HepG2 (cell line): ENCODE measurements at regions not wholly inside any gene's neighbourhood (a gene's known extent, or its start where the extent isn't known, plus 50 kb on each side); places are given as distances from the start of the nearest gene placed in this dataset.

Experiments
- ATAC-seq: fragments of 200-7000 bp; cut with Tn5 transposase; 3 replicates; pipeline ENCODE4 v1.9.1; 2020; ENCODE audit warnings: mild to moderate bottlenecking, moderate library complexity
- BruUV-seq: library from RNA; stranded (reverse); fragments of 400-500 nt; replicated peaks from 2 replicates; lab custom pipeline; 2021; lab: Mats Ljungman, UMichigan
- CTCF ChIA-PET: fragments of 300-600 bp; formaldehyde crosslinking; extraction: SDS; loops from one replicate; lab custom pipeline; 2021; ENCODE audit warnings: low total read pairs, inconsistent platforms, low intra/inter-chr PET ratio; lab: Yijun Ruan, JAX
- POLR2A ChIA-PET: fragments of 350-600 bp; sonication (Branson Sonifier 250); formaldehyde crosslinking; loops from one replicate; lab custom pipeline; 2020; ENCODE audit warnings: antibody characterized with exemption, inconsistent platforms; lab: Yijun Ruan, JAX
- DNase-seq: peaks from one replicate; pipeline ENCODE4 v3.0.0-alpha.2; 2015; ENCODE audit warnings: low spot score
- FAIRE-seq: peaks from 3 replicates; lab custom pipeline; 2011; peaks lifted over from hg19 to GRCh38; lab: Jason Lieb, UNC
- H2AFZ ChIP-seq: one replicate; pipeline ENCODE4 v1.6.1; 2011; ENCODE audit warnings: low read length, inconsistent platforms
- H3K27ac ChIP-seq: fragments of 300-600 bp; 3 replicates; pipeline ENCODE4 v1.8.0; 2011; ENCODE audit warnings: mixed run types, mild to moderate bottlenecking, mixed read lengths, low read length, inconsistent platforms; ENCODE audit not compliant: insufficient read depth; ENCODE audit errors: extremely low read length
- H3K27me3 ChIP-seq, 2 experiments: fragments of 200-600 bp in 1 of 2; 2 replicates in 1 of 2; 3 replicates in 1 of 2; pipeline versions ENCODE4 v1.6.0 to v1.8.0; 2011; ENCODE audit warnings: low read length in 2 of 2, mild to moderate bottlenecking in 2 of 2, moderate library complexity in 2 of 2, inconsistent platforms in 1 of 2; ENCODE audit not compliant: insufficient read depth in 2 of 2, control insufficient read depth in 1 of 2
- H3K36me3 ChIP-seq, 2 experiments: fragments of 200-600 bp in 1 of 2; replicated peaks in 1 of 2; 2 replicates in 1 of 2; 3 replicates in 1 of 2; pipeline versions ENCODE4 v1.5.1 to v1.8.0; 2011; ENCODE audit warnings: low read length in 2 of 2, inconsistent platforms in 1 of 2; ENCODE audit not compliant: insufficient read depth in 2 of 2, control insufficient read depth in 1 of 2
- H3K4me1 ChIP-seq: 2 replicates; pipeline ENCODE4 v1.5.1; 2012; ENCODE audit warnings: low read length, inconsistent platforms; ENCODE audit not compliant: insufficient read depth
- H3K4me2 ChIP-seq: 2 replicates; pipeline ENCODE4 v1.6.0; 2011; ENCODE audit warnings: low read depth, low read length, inconsistent platforms
- H3K4me3 ChIP-seq, 3 experiments: fragments of 200-600 bp in 1 of 3; sonication (generic), shearing (Covaris generic) in 1 of 3; replicated peaks in 1 of 3; 2 replicates each; pipeline ENCODE4 v1.5.1; 2011 to 2016; ENCODE audit warnings: low read length in 3 of 3, inconsistent platforms in 2 of 3, low read depth in 2 of 3, mild to moderate bottlenecking in 2 of 3, control low read depth in 1 of 3, mixed read lengths in 1 of 3; ENCODE audit not compliant: insufficient read depth in 1 of 3
- H3K79me2 ChIP-seq: one replicate; pipeline ENCODE4 v1.6.1; 2011; ENCODE audit warnings: low read length, inconsistent platforms; ENCODE audit not compliant: insufficient read depth
- H3K9ac ChIP-seq: 2 replicates; pipeline ENCODE4 v1.6.0; 2011; ENCODE audit warnings: mild to moderate bottlenecking, low read depth, low read length, inconsistent platforms; ENCODE audit not compliant: insufficient read depth
- H3K9me3 ChIP-seq: 2 replicates; pipeline ENCODE4 v1.5.1; 2012; ENCODE audit warnings: mild to moderate bottlenecking, low read length
- H4K20me1 ChIP-seq: 2 replicates; pipeline ENCODE4 v1.6.0; 2011; ENCODE audit warnings: inconsistent platforms, mild to moderate bottlenecking, low read length, moderate library complexity; ENCODE audit not compliant: insufficient read depth
- KLF12 ChIP-seq: sonication (generic); formaldehyde crosslinking; IDR thresholded peaks from 2 replicates; pipeline ENCODE4 v1.4.0; 2020; ENCODE audit warnings: missing genetic modification reagents, borderline replicate concordance
- NCOA5 ChIP-seq: sonication (generic); formaldehyde crosslinking; IDR thresholded peaks from 2 replicates; pipeline ENCODE4 v1.4.0; 2020; ENCODE audit warnings: missing genetic modification reagents
- SRSF9 ChIP-seq: fragments of 200-400 bp; formaldehyde crosslinking; IDR thresholded peaks from 2 replicates; pipeline ENCODE4 v1.6.1; 2018; ENCODE audit warnings: borderline replicate concordance, mild to moderate bottlenecking, low read depth, low read length; ENCODE audit not compliant: insufficient read depth, poor library complexity, severe bottlenecking
- WIZ ChIP-seq: sonication (generic); formaldehyde crosslinking; IDR thresholded peaks from 2 replicates; pipeline ENCODE4 v1.5.1; 2020; ENCODE audit warnings: mild to moderate bottlenecking, missing genetic modification reagents
- ZFYVE20 ChIP-seq: sonication (generic); formaldehyde crosslinking; IDR thresholded peaks from 2 replicates; pipeline ENCODE4 v1.8.0; 2023; ENCODE audit warnings: low read depth, mild to moderate bottlenecking, moderate library complexity, missing genetic modification reagents, borderline replicate concordance
- ZNF326 ChIP-seq: sonication (generic); formaldehyde crosslinking; IDR thresholded peaks from 2 replicates; pipeline ENCODE4 v1.4.0; 2020; ENCODE audit warnings: missing genetic modification reagents, borderline replicate concordance
- ZNF441 ChIP-seq: sonication (generic); formaldehyde crosslinking; IDR thresholded peaks from 2 replicates; pipeline ENCODE4 v1.7.0; 2021; ENCODE audit warnings: missing genetic modification reagents, borderline replicate concordance
- ZNF557 ChIP-seq: sonication (generic); formaldehyde crosslinking; IDR thresholded peaks from 2 replicates; pipeline ENCODE4 v1.4.0; 2020; ENCODE audit warnings: missing genetic modification reagents
- ZNF652 ChIP-seq: IDR thresholded peaks from 2 replicates; pipeline ENCODE4 v1.6.1; 2016; ENCODE audit warnings: low read depth, borderline replicate concordance
- WGBS: methylation state at CpG from one replicate; pipeline ENCODE4 v1.1.6; 2017; ENCODE audit warnings: low lambda C conversion rate; 5-methylcytosine and 5-hydroxymethylcytosine counted together
- in situ Hi-C: cut with HindIII; loops from 2 replicates; pipeline ENCODE4 v1.10.0; 2017; ENCODE audit warnings: low pct_unique_long_range_greater_than_20kb; ENCODE audit not compliant: extremely low pct_ligation_motif_present
- intact Hi-C: fragments of 100-400 bp; cut with micrococcal nuclease; formaldehyde crosslinking; loops from one replicate; pipeline ENCODE4 v1.10.0; 2022; ENCODE audit not compliant: unreplicated experiment
- TF ChIP-seq, protein P1 (sequence below): sonication (generic); formaldehyde crosslinking; IDR thresholded peaks from 2 replicates; pipeline ENCODE4 v1.4.0; 2020; ENCODE audit warnings: mild to moderate bottlenecking, missing genetic modification reagents, borderline replicate concordance
- TF ChIP-seq, protein P2 (sequence below): sonication (generic); formaldehyde crosslinking; IDR thresholded peaks from 2 replicates; pipeline ENCODE4 v1.5.0; 2020; ENCODE audit warnings: mild to moderate bottlenecking, missing genetic modification reagents
- TF ChIP-seq, protein P3 (sequence below): IDR thresholded peaks from 2 replicates; pipeline ENCODE4 v1.6.1; 2012; ENCODE audit warnings: low read length, improper control_type of control experiment
- TF ChIP-seq, protein P4 (sequence below): IDR thresholded peaks from 2 replicates; pipeline ENCODE4 v1.6.1; 2016; ENCODE audit warnings: mild to moderate bottlenecking, missing biosample characterization, missing genetic modification reagents

DNA sequence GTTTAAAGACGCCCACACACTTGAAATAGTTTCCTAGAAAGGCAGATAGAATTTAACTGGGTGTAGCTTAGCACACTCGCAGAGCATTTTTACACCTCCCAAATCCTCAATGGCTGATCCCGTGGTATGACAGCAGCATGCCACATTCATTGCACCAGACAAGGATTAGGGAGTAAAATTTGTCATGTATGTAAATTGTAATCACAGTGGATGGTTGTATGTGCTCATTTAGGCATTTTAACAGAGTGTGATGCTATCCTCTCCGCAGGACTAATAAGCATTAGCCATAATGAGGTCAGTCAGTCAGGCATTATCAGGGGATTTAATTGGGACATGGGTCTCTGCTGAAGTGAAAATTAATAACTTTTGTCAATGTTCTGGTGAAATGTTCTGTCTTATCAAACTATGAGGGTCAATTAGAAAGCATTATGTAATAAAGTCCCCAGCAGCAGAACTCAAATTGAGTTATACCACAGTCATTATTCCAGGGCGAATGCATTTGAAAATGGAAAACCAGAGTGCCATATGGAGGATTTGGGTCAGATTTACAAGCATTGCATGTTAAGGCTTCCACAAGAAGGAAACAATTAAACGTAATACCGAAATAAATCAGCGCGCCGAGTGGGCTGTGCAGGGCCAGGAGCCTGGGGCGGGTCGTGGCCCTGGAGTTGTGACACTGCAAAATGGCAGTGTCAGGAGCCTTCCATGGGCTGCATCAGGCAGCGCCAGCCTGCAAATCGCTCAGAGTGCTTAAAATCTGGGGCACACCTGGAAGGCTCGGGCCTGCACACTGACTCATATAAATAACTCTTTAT lies 602.2 kb downstream of the BNC2 start:
- no TSS peak for BruUV-seq
- Histone ChIP-seq H3K4me1 (peaks cover 15% of the 10 kb centered on the region; the same call in 1 of the 2 replicates), H3K9ac (no peak overlapping the region), H3K36me3 (no peaks in the 10 kb centered on the region), H3K27me3 (peaks cover 0 to 6% of the 10 kb centered on the region in 2 experiments; a peak in 2 of 5 replicates), H2AFZ (no peak overlapping the region), H3K4me3 (no peak overlapping the region), H3K79me2 (no peaks in the 10 kb centered on the region), H3K4me2 (peak overlapping the region; percentile 69), H3K27ac (no peak overlapping the region), H4K20me1 (no peaks in the 10 kb centered on the region), H3K9me3 (no peaks in the 10 kb centered on the region)
- CTCF ChIA-PET, result no interaction called here
- FAIRE-seq (no peak), ATAC-seq (no peak), DNase-seq (no peak)
- WGBS, result 76% methylated on average over 10 of the region's 15 CpGs
- in situ Hi-C loops (no loop called here), intact Hi-C loops (no loop called here)
- POLR2A ChIA-PET, result no interaction called here
- TF ChIP-seq ZNF441 (no peak), ZNF557 (CRISPR knock-in tag) (no peak), ZNF326 (CRISPR knock-in tag) (no peak), SRSF9 (no peak), KLF12 (no peak), ZFYVE20 (CRISPR knock-in tag) (no peak), WIZ (CRISPR knock-in tag) (no peak), ZNF652 (CRISPR knock-in tag) (no peak), NCOA5 (CRISPR knock-in tag) (no peak)
- TF ChIP-seq, protein P1, sequence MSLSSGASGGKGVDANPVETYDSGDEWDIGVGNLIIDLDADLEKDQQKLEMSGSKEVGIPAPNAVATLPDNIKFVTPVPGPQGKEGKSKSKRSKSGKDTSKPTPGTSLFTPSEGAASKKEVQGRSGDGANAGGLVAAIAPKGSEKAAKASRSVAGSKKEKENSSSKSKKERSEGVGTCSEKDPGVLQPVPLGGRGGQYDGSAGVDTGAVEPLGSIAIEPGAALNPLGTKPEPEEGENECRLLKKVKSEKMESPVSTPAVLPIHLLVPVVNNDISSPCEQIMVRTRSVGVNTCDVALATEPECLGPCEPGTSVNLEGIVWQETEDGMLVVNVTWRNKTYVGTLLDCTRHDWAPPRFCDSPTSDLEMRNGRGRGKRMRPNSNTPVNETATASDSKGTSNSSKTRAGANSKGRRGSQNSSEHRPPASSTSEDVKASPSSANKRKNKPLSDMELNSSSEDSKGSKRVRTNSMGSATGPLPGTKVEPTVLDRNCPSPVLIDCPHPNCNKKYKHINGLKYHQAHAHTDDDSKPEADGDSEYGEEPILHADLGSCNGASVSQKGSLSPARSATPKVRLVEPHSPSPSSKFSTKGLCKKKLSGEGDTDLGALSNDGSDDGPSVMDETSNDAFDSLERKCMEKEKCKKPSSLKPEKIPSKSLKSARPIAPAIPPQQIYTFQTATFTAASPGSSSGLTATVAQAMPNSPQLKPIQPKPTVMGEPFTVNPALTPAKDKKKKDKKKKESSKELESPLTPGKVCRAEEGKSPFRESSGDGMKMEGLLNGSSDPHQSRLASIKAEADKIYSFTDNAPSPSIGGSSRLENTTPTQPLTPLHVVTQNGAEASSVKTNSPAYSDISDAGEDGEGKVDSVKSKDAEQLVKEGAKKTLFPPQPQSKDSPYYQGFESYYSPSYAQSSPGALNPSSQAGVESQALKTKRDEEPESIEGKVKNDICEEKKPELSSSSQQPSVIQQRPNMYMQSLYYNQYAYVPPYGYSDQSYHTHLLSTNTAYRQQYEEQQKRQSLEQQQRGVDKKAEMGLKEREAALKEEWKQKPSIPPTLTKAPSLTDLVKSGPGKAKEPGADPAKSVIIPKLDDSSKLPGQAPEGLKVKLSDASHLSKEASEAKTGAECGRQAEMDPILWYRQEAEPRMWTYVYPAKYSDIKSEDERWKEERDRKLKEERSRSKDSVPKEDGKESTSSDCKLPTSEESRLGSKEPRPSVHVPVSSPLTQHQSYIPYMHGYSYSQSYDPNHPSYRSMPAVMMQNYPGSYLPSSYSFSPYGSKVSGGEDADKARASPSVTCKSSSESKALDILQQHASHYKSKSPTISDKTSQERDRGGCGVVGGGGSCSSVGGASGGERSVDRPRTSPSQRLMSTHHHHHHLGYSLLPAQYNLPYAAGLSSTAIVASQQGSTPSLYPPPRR (CRISPR knock-in tag), result no peak
- TF ChIP-seq, protein P2, sequence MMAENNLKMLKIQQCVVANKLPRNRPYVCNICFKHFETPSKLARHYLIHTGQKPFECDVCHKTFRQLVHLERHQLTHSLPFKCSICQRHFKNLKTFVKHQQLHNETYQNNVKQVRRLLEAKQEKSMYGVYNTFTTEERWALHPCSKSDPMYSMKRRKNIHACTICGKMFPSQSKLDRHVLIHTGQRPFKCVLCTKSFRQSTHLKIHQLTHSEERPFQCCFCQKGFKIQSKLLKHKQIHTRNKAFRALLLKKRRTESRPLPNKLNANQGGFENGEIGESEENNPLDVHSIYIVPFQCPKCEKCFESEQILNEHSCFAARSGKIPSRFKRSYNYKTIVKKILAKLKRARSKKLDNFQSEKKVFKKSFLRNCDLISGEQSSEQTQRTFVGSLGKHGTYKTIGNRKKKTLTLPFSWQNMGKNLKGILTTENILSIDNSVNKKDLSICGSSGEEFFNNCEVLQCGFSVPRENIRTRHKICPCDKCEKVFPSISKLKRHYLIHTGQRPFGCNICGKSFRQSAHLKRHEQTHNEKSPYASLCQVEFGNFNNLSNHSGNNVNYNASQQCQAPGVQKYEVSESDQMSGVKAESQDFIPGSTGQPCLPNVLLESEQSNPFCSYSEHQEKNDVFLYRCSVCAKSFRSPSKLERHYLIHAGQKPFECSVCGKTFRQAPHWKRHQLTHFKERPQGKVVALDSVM (CRISPR knock-in tag), result no peak
- TF ChIP-seq, protein P3, sequence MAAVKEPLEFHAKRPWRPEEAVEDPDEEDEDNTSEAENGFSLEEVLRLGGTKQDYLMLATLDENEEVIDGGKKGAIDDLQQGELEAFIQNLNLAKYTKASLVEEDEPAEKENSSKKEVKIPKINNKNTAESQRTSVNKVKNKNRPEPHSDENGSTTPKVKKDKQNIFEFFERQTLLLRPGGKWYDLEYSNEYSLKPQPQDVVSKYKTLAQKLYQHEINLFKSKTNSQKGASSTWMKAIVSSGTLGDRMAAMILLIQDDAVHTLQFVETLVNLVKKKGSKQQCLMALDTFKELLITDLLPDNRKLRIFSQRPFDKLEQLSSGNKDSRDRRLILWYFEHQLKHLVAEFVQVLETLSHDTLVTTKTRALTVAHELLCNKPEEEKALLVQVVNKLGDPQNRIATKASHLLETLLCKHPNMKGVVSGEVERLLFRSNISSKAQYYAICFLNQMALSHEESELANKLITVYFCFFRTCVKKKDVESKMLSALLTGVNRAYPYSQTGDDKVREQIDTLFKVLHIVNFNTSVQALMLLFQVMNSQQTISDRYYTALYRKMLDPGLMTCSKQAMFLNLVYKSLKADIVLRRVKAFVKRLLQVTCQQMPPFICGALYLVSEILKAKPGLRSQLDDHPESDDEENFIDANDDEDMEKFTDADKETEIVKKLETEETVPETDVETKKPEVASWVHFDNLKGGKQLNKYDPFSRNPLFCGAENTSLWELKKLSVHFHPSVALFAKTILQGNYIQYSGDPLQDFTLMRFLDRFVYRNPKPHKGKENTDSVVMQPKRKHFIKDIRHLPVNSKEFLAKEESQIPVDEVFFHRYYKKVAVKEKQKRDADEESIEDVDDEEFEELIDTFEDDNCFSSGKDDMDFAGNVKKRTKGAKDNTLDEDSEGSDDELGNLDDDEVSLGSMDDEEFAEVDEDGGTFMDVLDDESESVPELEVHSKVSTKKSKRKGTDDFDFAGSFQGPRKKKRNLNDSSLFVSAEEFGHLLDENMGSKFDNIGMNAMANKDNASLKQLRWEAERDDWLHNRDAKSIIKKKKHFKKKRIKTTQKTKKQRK, result no peak
- TF ChIP-seq, protein P4, sequence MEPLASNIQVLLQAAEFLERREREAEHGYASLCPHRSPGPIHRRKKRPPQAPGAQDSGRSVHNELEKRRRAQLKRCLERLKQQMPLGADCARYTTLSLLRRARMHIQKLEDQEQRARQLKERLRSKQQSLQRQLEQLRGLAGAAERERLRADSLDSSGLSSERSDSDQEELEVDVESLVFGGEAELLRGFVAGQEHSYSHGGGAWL (CRISPR knock-in tag), result no peak
